GM23338 (cell line): ENCODE measurements at regions not wholly inside any gene's neighbourhood (a gene's known extent, or its start where the extent isn't known, plus 50 kb on each side); places are given as distances from the start of the nearest gene placed in this dataset.

Source experiments
- ATAC-seq: fragments of 200-7000 bp; cut with Tn5 transposase; 3 replicates; pipeline ENCODE4 v1.9.1; 2020
- DNase-seq: peaks from one replicate; pipeline ENCODE4 v3.0.0-alpha.2; 2015; ENCODE audit warnings: low spot score
- H2AFZ ChIP-seq: fragments of 200-600 bp; sonication (generic); 2 replicates; pipeline ENCODE4 v1.8.0; 2016; ENCODE audit warnings: antibody characterized with exemption, mild to moderate bottlenecking, moderate library complexity
- H3F3A ChIP-seq: fragments of 200-600 bp; sonication (generic); replicated peaks from 2 replicates; pipeline ENCODE4 v1.8.0; 2017; ENCODE audit warnings: antibody characterized with exemption, mixed run types, low read depth
- H3K27ac ChIP-seq: fragments of 200-600 bp; sonication (generic); 2 replicates; pipeline ENCODE4 v1.6.1; 2016; ENCODE audit warnings: low read depth
- H3K27me3 ChIP-seq: fragments of 200-600 bp; sonication (generic); 2 replicates; pipeline ENCODE4 v1.8.0; 2016; ENCODE audit warnings: mild to moderate bottlenecking, mixed run types, moderate library complexity; ENCODE audit not compliant: insufficient read depth
- H3K36me3 ChIP-seq: fragments of 200-600 bp; sonication (generic); 2 replicates; pipeline ENCODE4 v1.8.0; 2016; ENCODE audit warnings: mild to moderate bottlenecking; ENCODE audit not compliant: insufficient read depth
- H3K4me1 ChIP-seq: fragments of 200-600 bp; sonication (generic); 2 replicates; pipeline ENCODE4 v1.8.0; 2016; ENCODE audit warnings: mild to moderate bottlenecking, moderate library complexity; ENCODE audit not compliant: insufficient read depth
- H3K4me2 ChIP-seq: fragments of 200-600 bp; sonication (generic); 2 replicates; pipeline ENCODE4 v1.7.1; 2017; ENCODE audit warnings: mixed run types
- H3K4me3 ChIP-seq: fragments of 200-600 bp; sonication (generic); 2 replicates; pipeline ENCODE4 v1.6.1; 2016; ENCODE audit warnings: mixed run types
- H3K79me2 ChIP-seq: fragments of 200-600 bp; sonication (generic); replicated peaks from 2 replicates; pipeline ENCODE4 v1.8.0; 2017; ENCODE audit warnings: mild to moderate bottlenecking; ENCODE audit not compliant: insufficient read depth
- H3K9me2 ChIP-seq: fragments of 200-600 bp; sonication (generic); 2 replicates; pipeline ENCODE4 v1.8.0; 2017; ENCODE audit not compliant: insufficient read depth
- H4K20me1 ChIP-seq: fragments of 200-600 bp; sonication (generic); replicated peaks from 2 replicates; pipeline ENCODE4 v1.8.0; 2017; ENCODE audit warnings: mild to moderate bottlenecking; ENCODE audit not compliant: insufficient read depth
- H3K27ac Mint-ChIP-seq: 2 replicates; pipeline ENCODE4 v1.8.0; 2020; ENCODE audit warnings: inconsistent platforms, mild to moderate bottlenecking, moderate library complexity, mixed read lengths
- H3K27me3 Mint-ChIP-seq: 3 replicates; pipeline ENCODE4 v1.8.0; 2022; ENCODE audit warnings: low read depth, mild to moderate bottlenecking, moderate library complexity, mixed read lengths, inconsistent platforms; ENCODE audit not compliant: insufficient read depth, poor library complexity
- H3K36me3 Mint-ChIP-seq: 3 replicates; pipeline ENCODE4 v1.8.0; 2021; ENCODE audit warnings: low read depth, mild to moderate bottlenecking, inconsistent platforms, moderate library complexity, mixed read lengths
- H3K4me1 Mint-ChIP-seq: 3 replicates; pipeline ENCODE4 v1.8.0; 2020; ENCODE audit warnings: mild to moderate bottlenecking, inconsistent platforms, mixed read lengths
- H3K4me3 Mint-ChIP-seq: 3 replicates; pipeline ENCODE4 v1.8.0; 2021; ENCODE audit warnings: moderate library complexity, mild to moderate bottlenecking, inconsistent platforms, mixed read lengths
- H3K9me3 Mint-ChIP-seq: 3 replicates; pipeline ENCODE4 v1.8.0; 2020; ENCODE audit warnings: moderate library complexity, mild to moderate bottlenecking, inconsistent platforms, mixed read lengths
- ETS1 ChIP-seq: IDR thresholded peaks from 2 replicates; pipeline ENCODE4 v1.6.1; 2016; ENCODE audit warnings: antibody characterized with exemption
- EZH2 ChIP-seq: fragments of 200-600 bp; sonication (generic); IDR thresholded peaks from one replicate; pipeline ENCODE4 v1.8.0; 2017; ENCODE audit warnings: antibody characterized with exemption, mild to moderate bottlenecking, low read depth; ENCODE audit not compliant: unreplicated experiment
- EZH2phosphoT487 ChIP-seq: fragments of 200-600 bp; sonication (generic); IDR thresholded peaks from one replicate; pipeline ENCODE4 v1.8.1; 2018; ENCODE audit warnings: antibody characterized with exemption; ENCODE audit not compliant: unreplicated experiment
- NANOG ChIP-seq: IDR thresholded peaks from 2 replicates; pipeline ENCODE4 v1.6.1; 2016; ENCODE audit warnings: antibody characterized with exemption, borderline replicate concordance
- POLR2AphosphoS5 ChIP-seq: IDR thresholded peaks from 2 replicates; pipeline ENCODE4 v1.6.1; 2016; ENCODE audit warnings: antibody characterized with exemption, low read depth
- REST ChIP-seq: IDR thresholded peaks from one replicate; pipeline ENCODE4 v1.6.1; 2018; ENCODE audit warnings: antibody characterized with exemption; ENCODE audit not compliant: unreplicated experiment
- STAT1 ChIP-seq: IDR thresholded peaks from one replicate; pipeline ENCODE4 v1.6.1; 2016; ENCODE audit warnings: antibody characterized with exemption; ENCODE audit not compliant: unreplicated experiment
- ZNF114 ChIP-seq: fragments of 250-450 bp; sonication (Bioruptor Pico); IDR thresholded peaks from 2 replicates; pipeline ENCODE4 v1.5.0; 2020; ENCODE audit warnings: mild to moderate bottlenecking, moderate library complexity
- ZNF331 ChIP-seq: fragments of 250-450 bp; sonication (Bioruptor Pico); IDR thresholded peaks from 2 replicates; pipeline ENCODE4 v1.5.0; 2020; ENCODE audit warnings: low read depth, mild to moderate bottlenecking, moderate library complexity
- TF ChIP-seq, protein P1 (sequence below), 2 experiments: fragments of 200-600 bp in 1 of 2; sonication (generic) in 1 of 2; conservative IDR thresholded peaks; 2 replicates each; pipeline versions ENCODE4 v1.5.1 to v1.6.1; 2016 to 2017; ENCODE audit warnings: antibody characterized with exemption in 2 of 2, low read depth in 2 of 2, mild to moderate bottlenecking in 2 of 2, moderate library complexity in 1 of 2

DNA sequence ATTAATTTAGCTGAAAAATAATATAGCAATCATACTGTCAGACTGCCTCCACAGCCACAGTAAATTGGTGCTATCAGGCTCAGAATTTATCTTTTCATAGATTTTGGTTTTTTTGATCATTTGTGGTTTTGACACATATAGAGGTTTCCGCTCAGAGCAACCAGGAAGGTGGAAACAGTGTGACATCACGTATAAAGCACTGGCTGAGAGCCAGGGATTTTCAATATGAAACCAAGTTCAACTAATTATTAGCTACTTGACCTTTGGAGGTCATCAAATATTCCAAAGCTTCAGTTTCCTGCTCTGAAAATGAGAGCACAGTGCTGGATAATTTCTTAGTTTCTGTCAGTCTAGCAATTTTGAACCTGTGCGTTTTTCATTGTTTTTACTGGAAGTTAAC, 433.8 kb upstream of the SUCLG2 start (continued):
- TF ChIP-seq REST (no peak), EZH2 (no peak), EZH2phosphoT487 (no peak), ZNF331 (CRISPR knock-in tag) (no peak), ETS1 (no peak), ZNF114 (CRISPR knock-in tag) (no peak), NANOG (no peak), STAT1 (no peak)
- TF ChIP-seq, protein P1, sequence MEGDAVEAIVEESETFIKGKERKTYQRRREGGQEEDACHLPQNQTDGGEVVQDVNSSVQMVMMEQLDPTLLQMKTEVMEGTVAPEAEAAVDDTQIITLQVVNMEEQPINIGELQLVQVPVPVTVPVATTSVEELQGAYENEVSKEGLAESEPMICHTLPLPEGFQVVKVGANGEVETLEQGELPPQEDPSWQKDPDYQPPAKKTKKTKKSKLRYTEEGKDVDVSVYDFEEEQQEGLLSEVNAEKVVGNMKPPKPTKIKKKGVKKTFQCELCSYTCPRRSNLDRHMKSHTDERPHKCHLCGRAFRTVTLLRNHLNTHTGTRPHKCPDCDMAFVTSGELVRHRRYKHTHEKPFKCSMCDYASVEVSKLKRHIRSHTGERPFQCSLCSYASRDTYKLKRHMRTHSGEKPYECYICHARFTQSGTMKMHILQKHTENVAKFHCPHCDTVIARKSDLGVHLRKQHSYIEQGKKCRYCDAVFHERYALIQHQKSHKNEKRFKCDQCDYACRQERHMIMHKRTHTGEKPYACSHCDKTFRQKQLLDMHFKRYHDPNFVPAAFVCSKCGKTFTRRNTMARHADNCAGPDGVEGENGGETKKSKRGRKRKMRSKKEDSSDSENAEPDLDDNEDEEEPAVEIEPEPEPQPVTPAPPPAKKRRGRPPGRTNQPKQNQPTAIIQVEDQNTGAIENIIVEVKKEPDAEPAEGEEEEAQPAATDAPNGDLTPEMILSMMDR (conservative IDR thresholded peaks at IDR 0.05; ENCODE audit: low read depth in 2 of 2), result no peak

GRCh38 chr3:68072062-68072461, 417.6 kb upstream of the SUCLG2 start:
- peaks cover 3% of the 10 kb centered on the region for H3K27me3 Mint-ChIP-seq
- ATAC-seq, result no peak
- Histone ChIP-seq H3K9me2 (peaks cover 3% of the 10 kb centered on the region; the same call in 1 of the 2 replicates), H2AFZ (no peak overlapping the region), H3K4me2 (no peak overlapping the region), H3K4me1 (no peaks in the 10 kb centered on the region), H3K27me3 (no peaks in the 10 kb centered on the region), H3F3A (no peaks in the 10 kb centered on the region), H3K36me3 (no peaks in the 10 kb centered on the region; the same call in 1 of the 2 replicates), H3K27ac (no peak overlapping the region), H3K79me2 (no peaks in the 10 kb centered on the region), H4K20me1 (no peaks in the 10 kb centered on the region), H3K4me3 (no peak overlapping the region)
- peaks cover 39% of the 10 kb centered on the region for H3K9me3 Mint-ChIP-seq
- no peak overlapping the region for H3K4me3 Mint-ChIP-seq
- no peak for DNase-seq
- peaks cover 27% of the 10 kb centered on the region for H3K36me3 Mint-ChIP-seq
- no peaks in the 10 kb centered on the region for H3K4me1 Mint-ChIP-seq
- no peak overlapping the region for H3K27ac Mint-ChIP-seq
- TF ChIP-seq ZNF114 (CRISPR knock-in tag) (no peak), ETS1 (no peak), EZH2 (no peak), NANOG (no peak), POLR2AphosphoS5 (no peak), REST (no peak)
